ENCODE measurements at regions not wholly inside any gene's neighbourhood (a gene's known extent, or its start where the extent isn't known, plus 50 kb on each side); places are given as distances from the start of the nearest gene placed in this dataset.

DNA sequence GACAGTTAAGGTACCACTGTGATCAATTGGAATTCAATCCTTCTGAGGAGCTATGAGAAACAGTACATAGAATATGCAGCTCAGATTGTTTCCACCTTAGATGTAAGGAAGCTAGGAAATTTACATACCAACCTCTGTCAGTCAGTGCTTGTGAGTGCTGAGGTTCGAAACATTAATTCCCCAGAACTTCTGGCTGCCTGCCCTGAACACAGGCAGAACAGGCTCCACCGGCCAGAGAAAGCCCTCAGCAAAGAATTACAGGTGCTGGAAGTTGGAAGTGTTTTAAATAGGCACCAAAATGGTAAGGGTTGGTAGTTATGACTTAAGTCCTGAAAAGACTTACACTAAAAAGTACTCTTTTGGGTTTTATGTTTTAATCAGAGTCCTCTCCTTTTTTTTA is 651.8 kb downstream of the C4orf33 start:
- no peaks in the 10 kb centered on the region for H3K36me3 Mint-ChIP-seq (ENCODE audit: low read depth)
- H3K27ac Mint-ChIP-seq = no peak overlapping the region
- no peak overlapping the region for H3K4me3 Mint-ChIP-seq
- no peak for DNase-seq
- H3K9me3 Mint-ChIP-seq = peaks cover 12% of the 10 kb centered on the region
- H3K4me1 Mint-ChIP-seq (ENCODE audit: low read depth) = no peaks in the 10 kb centered on the region
- TF ChIP-seq CTCF (IDR thresholded peaks at IDR 0.05) = no peak
- H3K27me3 Mint-ChIP-seq (ENCODE audit: insufficient read depth) = no peaks in the 10 kb centered on the region

DNA sequence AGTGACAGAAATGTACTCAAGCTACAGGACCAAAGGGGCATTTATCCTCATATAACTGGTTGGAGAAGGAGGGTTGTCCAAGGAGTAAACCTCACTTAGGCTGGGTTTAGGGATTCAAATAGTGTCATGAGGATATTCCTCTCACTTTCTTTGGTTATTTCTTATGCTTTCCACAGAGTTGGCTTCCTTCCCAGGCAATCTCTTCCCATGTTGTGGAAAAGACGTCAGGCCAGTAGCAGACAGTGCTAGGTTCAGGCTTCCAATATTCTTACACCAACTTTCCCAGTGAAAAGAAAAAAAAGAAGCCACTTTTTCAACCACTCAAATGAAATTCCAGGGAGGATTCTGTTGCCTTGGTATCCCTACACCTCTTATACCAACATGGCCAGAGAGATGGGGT is 653.0 kb downstream of the C4orf33 start:
- TF ChIP-seq CTCF (IDR thresholded peaks at IDR 0.05) = no peak
- H3K36me3 Mint-ChIP-seq (ENCODE audit: low read depth) = no peaks in the 10 kb centered on the region
- no peaks in the 10 kb centered on the region for H3K4me1 Mint-ChIP-seq (ENCODE audit: low read depth)
- H3K4me3 Mint-ChIP-seq = no peak overlapping the region
- no peaks in the 10 kb centered on the region for H3K27me3 Mint-ChIP-seq (ENCODE audit: insufficient read depth)
- DNase-seq = no peak
- H3K9me3 Mint-ChIP-seq = peaks cover 14% of the 10 kb centered on the region
- H3K27ac Mint-ChIP-seq = no peak overlapping the region

DNA sequence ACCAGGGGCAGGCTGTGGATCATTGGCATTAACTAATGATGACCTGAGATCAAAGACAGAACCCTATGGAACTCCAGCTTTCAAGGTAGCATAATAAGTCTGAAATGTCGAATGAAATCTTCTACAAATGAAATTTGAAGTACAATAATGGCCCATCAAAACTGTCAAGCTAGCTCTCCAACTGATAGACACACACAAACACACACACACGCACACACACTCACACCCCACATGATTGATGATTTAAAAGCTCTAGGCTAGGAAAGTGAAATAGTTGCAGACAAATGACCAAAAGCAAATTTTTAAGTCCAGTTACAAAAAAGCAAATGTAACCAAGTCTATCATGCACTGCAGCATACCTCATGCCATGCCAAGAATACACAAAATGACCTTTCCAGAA is 655.7 kb downstream of the C4orf33 start:
- Mint-ChIP-seq H3K4me3 (no peak overlapping the region), H3K27ac (no peak overlapping the region), H3K4me1 (ENCODE audit: low read depth) (no peaks in the 10 kb centered on the region), H3K27me3 (ENCODE audit: insufficient read depth) (no peaks in the 10 kb centered on the region), H3K36me3 (ENCODE audit: low read depth) (no peaks in the 10 kb centered on the region), H3K9me3 (peaks cover 20% of the 10 kb centered on the region)
- no peak for TF ChIP-seq CTCF (IDR thresholded peaks at IDR 0.05)
- DNase-seq = no peak

- no peak for TF ChIP-seq CTCF (IDR thresholded peaks at IDR 0.05)
- no peak overlapping the region for H3K27ac Mint-ChIP-seq
- no peak overlapping the region for H3K4me3 Mint-ChIP-seq
- peaks cover 42% of the 10 kb centered on the region for H3K9me3 Mint-ChIP-seq
- H3K36me3 Mint-ChIP-seq (ENCODE audit: low read depth) = no peaks in the 10 kb centered on the region
- no peak for DNase-seq
- H3K27me3 Mint-ChIP-seq (ENCODE audit: insufficient read depth) = no peaks in the 10 kb centered on the region; the same call in 1 of the 2 replicates
- no peaks in the 10 kb centered on the region for H3K4me1 Mint-ChIP-seq (ENCODE audit: low read depth)
Measured at GRCh38 chr4:129783596-129783995, 687.6 kb downstream of the C4orf33 start.

- Mint-ChIP-seq H3K36me3 (ENCODE audit: low read depth) (no peaks in the 10 kb centered on the region), H3K4me1 (ENCODE audit: low read depth) (no peaks in the 10 kb centered on the region), H3K27ac (no peak overlapping the region), H3K27me3 (ENCODE audit: insufficient read depth) (no peaks in the 10 kb centered on the region; the same call in 1 of the 2 replicates), H3K9me3 (peaks cover 45% of the 10 kb centered on the region), H3K4me3 (no peak overlapping the region)
- no peak for DNase-seq
- no peak for TF ChIP-seq CTCF (IDR thresholded peaks at IDR 0.05)
Measured at GRCh38 chr4:129788486-129788885, 692.5 kb downstream of the C4orf33 start.

DNA sequence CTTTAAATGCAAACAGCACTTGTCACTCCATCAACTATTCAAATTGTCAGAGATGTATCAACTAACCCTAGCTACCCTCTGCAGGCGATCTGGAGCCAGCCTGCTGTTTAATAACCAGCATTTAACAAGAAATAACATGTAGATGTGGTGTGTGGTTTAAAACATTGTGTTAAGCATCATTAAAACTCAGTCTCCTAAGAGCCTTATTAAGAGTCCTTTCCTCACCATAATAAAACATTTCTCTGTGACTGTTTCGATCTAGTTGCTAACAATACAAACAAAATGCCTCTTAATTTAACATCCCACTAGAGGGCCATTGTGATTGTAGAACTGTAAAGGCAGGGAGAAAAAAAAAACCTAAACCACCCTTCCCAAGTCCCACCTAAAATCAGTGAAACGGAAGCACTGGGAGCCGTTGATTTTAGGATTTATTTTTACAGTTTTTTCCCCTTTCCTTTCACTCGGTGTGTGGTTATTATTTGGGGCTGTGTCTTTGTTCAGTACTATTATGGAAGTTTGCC is 708.6 kb downstream of the C4orf33 start:
- no peak for DNase-seq
- Mint-ChIP-seq H3K27ac (no peak overlapping the region), H3K4me3 (no peak overlapping the region), H3K27me3 (ENCODE audit: insufficient read depth) (no peaks in the 10 kb centered on the region), H3K9me3 (peaks cover 28% of the 10 kb centered on the region), H3K4me1 (ENCODE audit: low read depth) (no peaks in the 10 kb centered on the region), H3K36me3 (ENCODE audit: low read depth) (no peaks in the 10 kb centered on the region)
- no peak for TF ChIP-seq CTCF (IDR thresholded peaks at IDR 0.05)
